A549 (cell line): ENCODE measurements at regions not wholly inside any gene's neighbourhood (a gene's known extent, or its start where the extent isn't known, plus 50 kb on each side); places are given as distances from the start of the nearest gene placed in this dataset.

Source experiments
- EP300 ChIP-seq, 2 experiments: fragments of >200 bp; sonication (Bioruptor Twin); formaldehyde crosslinking; IDR thresholded peaks; 2 replicates in 1 of 2; 3 replicates in 1 of 2; pipeline ENCODE4 v1.6.1; 2016 to 2017
- NR3C1 ChIP-seq: fragments of >200 bp; sonication (Bioruptor Twin); formaldehyde crosslinking; IDR thresholded peaks from 3 replicates; pipeline ENCODE4 v1.6.1; 2017
- POLR2A ChIP-seq: IDR thresholded peaks from 2 replicates; pipeline ENCODE4 v1.6.1; 2012; ENCODE audit warnings: mild to moderate bottlenecking, low read length
- TF ChIP-seq, protein P1 (sequence below): fragments of >200 bp; sonication (Bioruptor Twin); formaldehyde crosslinking; IDR thresholded peaks from 3 replicates; pipeline ENCODE4 v1.5.1; 2016
- TF ChIP-seq, protein P2 (sequence below): IDR thresholded peaks from 2 replicates; pipeline ENCODE4 v1.6.1; 2012

DNA sequence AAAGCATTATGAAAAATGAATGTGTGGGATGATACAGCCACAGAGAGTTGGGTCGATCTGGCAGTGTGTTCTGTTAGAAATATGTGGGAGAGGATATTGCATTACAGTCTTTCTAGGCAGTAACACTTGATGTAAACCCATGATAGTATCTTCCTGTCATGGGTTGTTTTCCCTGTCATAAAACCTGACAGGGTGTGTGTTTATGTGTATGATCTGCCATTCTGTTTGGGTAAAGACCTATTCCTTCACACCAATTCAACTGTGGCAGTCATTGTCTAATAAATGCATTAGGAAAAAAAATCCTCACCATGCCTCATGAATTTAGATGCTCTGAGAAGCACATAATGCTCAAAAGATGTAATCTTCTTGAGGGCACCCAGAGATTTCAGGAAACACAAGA is 501.7 kb downstream of the CDY2B start:
- no peak for TF ChIP-seq EP300 (IDR thresholded peaks at IDR 0.05)
- TF ChIP-seq, protein P1, sequence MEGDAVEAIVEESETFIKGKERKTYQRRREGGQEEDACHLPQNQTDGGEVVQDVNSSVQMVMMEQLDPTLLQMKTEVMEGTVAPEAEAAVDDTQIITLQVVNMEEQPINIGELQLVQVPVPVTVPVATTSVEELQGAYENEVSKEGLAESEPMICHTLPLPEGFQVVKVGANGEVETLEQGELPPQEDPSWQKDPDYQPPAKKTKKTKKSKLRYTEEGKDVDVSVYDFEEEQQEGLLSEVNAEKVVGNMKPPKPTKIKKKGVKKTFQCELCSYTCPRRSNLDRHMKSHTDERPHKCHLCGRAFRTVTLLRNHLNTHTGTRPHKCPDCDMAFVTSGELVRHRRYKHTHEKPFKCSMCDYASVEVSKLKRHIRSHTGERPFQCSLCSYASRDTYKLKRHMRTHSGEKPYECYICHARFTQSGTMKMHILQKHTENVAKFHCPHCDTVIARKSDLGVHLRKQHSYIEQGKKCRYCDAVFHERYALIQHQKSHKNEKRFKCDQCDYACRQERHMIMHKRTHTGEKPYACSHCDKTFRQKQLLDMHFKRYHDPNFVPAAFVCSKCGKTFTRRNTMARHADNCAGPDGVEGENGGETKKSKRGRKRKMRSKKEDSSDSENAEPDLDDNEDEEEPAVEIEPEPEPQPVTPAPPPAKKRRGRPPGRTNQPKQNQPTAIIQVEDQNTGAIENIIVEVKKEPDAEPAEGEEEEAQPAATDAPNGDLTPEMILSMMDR, result no peak
- no peak for TF ChIP-seq POLR2A
- TF ChIP-seq, protein P2, sequence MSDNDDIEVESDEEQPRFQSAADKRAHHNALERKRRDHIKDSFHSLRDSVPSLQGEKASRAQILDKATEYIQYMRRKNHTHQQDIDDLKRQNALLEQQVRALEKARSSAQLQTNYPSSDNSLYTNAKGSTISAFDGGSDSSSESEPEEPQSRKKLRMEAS, result no peak
- no peak for TF ChIP-seq NR3C1
